Right lobe of liver (tissue), 6 donors: ENCODE measurements at regions not wholly inside any gene's neighbourhood (a gene's known extent, or its start where the extent isn't known, plus 50 kb on each side); places are given as distances from the start of the nearest gene placed in this dataset.

Source experiments
- ATAC-seq, 4 donors: fragments of 200-7000 bp; cut with Tn5 transposase; one replicate each; pipeline ENCODE4 v1.9.1; 2020; ENCODE audit warnings: mild to moderate bottlenecking in 4 of 4, moderate library complexity in 4 of 4
- DNase-seq, 3 donors: peaks; one replicate each; pipeline ENCODE4 v3.0.0-alpha.2; 2020
- H3K27ac ChIP-seq, 3 donors: fragments of 200-600 bp; one replicate each; pipeline ENCODE4 v1.8.0; 2022
- H3K27me3 ChIP-seq, 2 donors: fragments of 200-600 bp; one replicate each; pipeline ENCODE4 v1.8.0; 2022
- H3K36me3 ChIP-seq, 4 donors: fragments of 200-600 bp; sonication (generic) in 1 of 4; one replicate each; pipeline versions ENCODE4 v1.5.1 to v1.8.0; 2017 to 2022; ENCODE audit warnings: control low read depth in 1 of 4
- H3K4me1 ChIP-seq, 4 donors: fragments of 200-600 bp; sonication (generic) in 1 of 4; one replicate each; pipeline versions ENCODE4 v1.5.1 to v1.8.0; 2017 to 2022; ENCODE audit warnings: control low read depth in 1 of 4
- H3K4me3 ChIP-seq, 3 donors: fragments of 200-600 bp; one replicate each; pipeline ENCODE4 v1.8.0; 2022
- H3K9me3 ChIP-seq, 4 donors: fragments of 200-600 bp; sonication (generic) in 1 of 4; one replicate each; pipeline versions ENCODE4 v1.5.1 to v1.8.0; 2017 to 2022; ENCODE audit warnings: control low read depth in 1 of 4
- CTCF ChIP-seq, 4 donors: fragments of 200-600 bp in 3 of 4; fragments of 450-650 bp in 1 of 4; IDR thresholded peaks; one replicate each; pipeline versions ENCODE4 v1.5.1 to v1.8.0; 2016 to 2022; ENCODE audit warnings: antibody characterized with exemption in 4 of 4, mild to moderate bottlenecking in 2 of 4
- POLR2A ChIP-seq: fragments of 450-650 bp; IDR thresholded peaks from one replicate; pipeline ENCODE4 v1.6.1; 2017; ENCODE audit warnings: antibody characterized with exemption, mild to moderate bottlenecking
- WGBS: methylation state at CpG from one replicate; pipeline ENCODE4 v1.1.6; 2018; ENCODE audit warnings: low coverage, low lambda C conversion rate; ENCODE audit not compliant: insufficient coverage; ENCODE audit errors: missing lambda C conversion rate; 5-methylcytosine and 5-hydroxymethylcytosine counted together
- intact Hi-C, 2 donors: fragments of 100-400 bp; cut with DNase I; formaldehyde crosslinking; loops; one replicate each; pipeline versions ENCODE4 v1.11.2 to v1.14.1; 2022
- donor health status: DM: no; HTN: yes; CAD: no.
- donor health status: DM: no; HTN: no; CAD: no.
- donor health status: DM: no; HTN: no; CAD: no.
- donor health status: DM: no; HTN: yes; CAD: no.
- donor health status: DM: no; HTN: yes; CAD: no.

GRCh38 chr5:68648944-68649857 is 433.6 kb downstream of the PIK3R1 start:
- DNase-seq: peak in 1 of 3 donors; percentile 56

GRCh38 chr5:68652534-68652965 is 437.0 kb downstream of the PIK3R1 start:
- DNase-seq: peak in 1 of 3 donors; percentile 48

More at GRCh38 chr5:68648944-68649857, 433.6 kb downstream of the PIK3R1 start:
- no peak for TF ChIP-seq CTCF (IDR thresholded peaks at IDR 0.05)
- no peak for TF ChIP-seq POLR2A
- intact Hi-C loops: no loop called here
- 48% methylated on average over 8 of the region's 8 CpGs for WGBS
- no peaks in the 10 kb centered on the region for H3K9me3 ChIP-seq
- H3K27me3 ChIP-seq: no peaks in the 10 kb centered on the region
- ATAC-seq: peak; percentile 67 to 90 (median 82)
- H3K27ac ChIP-seq: peak overlapping the region; percentile 39 to 73 (median 69)
- H3K4me1 ChIP-seq: peaks cover 0 to 49% (median 5%) of the 10 kb centered on the region in 4 donors
- H3K36me3 ChIP-seq: no peaks in the 10 kb centered on the region
- H3K4me3 ChIP-seq: no peak overlapping the region

GRCh38 chr5:68653471-68653870 is 437.9 kb downstream of the PIK3R1 start:
- Histone ChIP-seq H3K9me3 (no peaks in the 10 kb centered on the region), H3K4me1 (peaks cover 0 to 33% (median 5%) of the 10 kb centered on the region in 4 donors), H3K4me3 (no peak overlapping the region), H3K36me3 (no peaks in the 10 kb centered on the region), H3K27me3 (no peaks in the 10 kb centered on the region), H3K27ac (peak overlapping the region in 1 of 3 donors; percentile 30)
- intact Hi-C loops: no loop called here
- TF ChIP-seq POLR2A: no peak
- TF ChIP-seq CTCF (IDR thresholded peaks at IDR 0.05): no peak
- no peak for ATAC-seq
- DNase-seq: no peak

More at GRCh38 chr5:68652534-68652965, 437.0 kb downstream of the PIK3R1 start:
- no peak for TF ChIP-seq CTCF (IDR thresholded peaks at IDR 0.05)
- TF ChIP-seq POLR2A: no peak
- intact Hi-C loops: no loop called here
- no peaks in the 10 kb centered on the region for H3K9me3 ChIP-seq
- H3K27me3 ChIP-seq: no peaks in the 10 kb centered on the region
- peaks cover 0 to 39% (median 5%) of the 10 kb centered on the region in 4 donors for H3K4me1 ChIP-seq
- no peak overlapping the region for H3K4me3 ChIP-seq
- 24% methylated on average over 2 of the region's 3 CpGs for WGBS
- peak in 3 of 4 donors; percentile 50 to 77 (median 50) for ATAC-seq
- peak overlapping the region in 1 of 3 donors; percentile 30 for H3K27ac ChIP-seq
- H3K36me3 ChIP-seq: no peaks in the 10 kb centered on the region

GRCh38 chr5:68657055-68657961 is 436.5 kb upstream of the SLC30A5 start:
- Histone ChIP-seq H3K27ac (no peak overlapping the region), H3K36me3 (no peaks in the 10 kb centered on the region), H3K27me3 (no peaks in the 10 kb centered on the region), H3K4me1 (peaks cover 0 to 12% (median 0%) of the 10 kb centered on the region in 4 donors), H3K9me3 (no peaks in the 10 kb centered on the region), H3K4me3 (no peak overlapping the region)
- TF ChIP-seq POLR2A: no peak
- no peak for TF ChIP-seq CTCF (IDR thresholded peaks at IDR 0.05)
- ATAC-seq: no peak
- WGBS: 38% methylated on average over 5 of the region's 5 CpGs
- intact Hi-C loops: no loop called here
- DNase-seq: no peak
